Transverse colon (tissue), 4 donors: ENCODE measurements at regions not wholly inside any gene's neighbourhood (a gene's known extent, or its start where the extent isn't known, plus 50 kb on each side); places are given as distances from the start of the nearest gene placed in this dataset.

Source experiments
- POLR2AphosphoS5 ChIP-seq, 3 donors: sonication (generic); formaldehyde crosslinking; IDR thresholded peaks; one replicate each; pipeline ENCODE4 v1.6.1; 2016; ENCODE audit warnings: antibody characterized with exemption in 3 of 3
- TF ChIP-seq, protein P1 (sequence below), 5 experiments: fragments of 200-600 bp in 3 of 5; fragments of 450-650 bp in 2 of 5; sonication (generic) in 3 of 5; IDR thresholded peaks; 1 replicate in 2 of 5; 2 replicates in 3 of 5; pipeline ENCODE4 v1.5.1; 2016 to 2017; ENCODE audit warnings: antibody characterized with exemption in 5 of 5, inconsistent platforms in 3 of 5, mild to moderate bottlenecking in 2 of 5, moderate library complexity in 1 of 5

DNA sequence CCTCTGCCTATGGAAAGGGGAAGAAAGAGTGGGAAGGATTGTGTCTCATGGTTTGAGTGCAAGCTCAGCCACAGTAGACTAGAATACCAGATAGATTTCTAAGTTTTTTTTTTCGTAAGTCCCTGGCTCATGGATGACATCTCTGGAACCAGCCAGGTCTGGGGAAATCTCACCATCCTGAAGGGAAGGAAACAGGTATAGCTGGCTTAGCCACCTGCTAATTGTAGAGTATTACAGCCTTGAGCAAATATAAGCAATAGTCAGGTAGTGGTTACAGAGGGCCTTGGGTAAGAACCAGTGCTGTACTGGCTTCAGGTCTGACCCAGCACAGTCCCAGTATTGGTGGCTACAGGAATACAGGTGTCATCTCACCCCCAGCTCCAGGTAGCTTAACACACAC, 500.9 kb upstream of the PRMT6 start:
- no peak for TF ChIP-seq POLR2AphosphoS5 (IDR thresholded peaks at IDR 0.05)
- TF ChIP-seq, protein P1, sequence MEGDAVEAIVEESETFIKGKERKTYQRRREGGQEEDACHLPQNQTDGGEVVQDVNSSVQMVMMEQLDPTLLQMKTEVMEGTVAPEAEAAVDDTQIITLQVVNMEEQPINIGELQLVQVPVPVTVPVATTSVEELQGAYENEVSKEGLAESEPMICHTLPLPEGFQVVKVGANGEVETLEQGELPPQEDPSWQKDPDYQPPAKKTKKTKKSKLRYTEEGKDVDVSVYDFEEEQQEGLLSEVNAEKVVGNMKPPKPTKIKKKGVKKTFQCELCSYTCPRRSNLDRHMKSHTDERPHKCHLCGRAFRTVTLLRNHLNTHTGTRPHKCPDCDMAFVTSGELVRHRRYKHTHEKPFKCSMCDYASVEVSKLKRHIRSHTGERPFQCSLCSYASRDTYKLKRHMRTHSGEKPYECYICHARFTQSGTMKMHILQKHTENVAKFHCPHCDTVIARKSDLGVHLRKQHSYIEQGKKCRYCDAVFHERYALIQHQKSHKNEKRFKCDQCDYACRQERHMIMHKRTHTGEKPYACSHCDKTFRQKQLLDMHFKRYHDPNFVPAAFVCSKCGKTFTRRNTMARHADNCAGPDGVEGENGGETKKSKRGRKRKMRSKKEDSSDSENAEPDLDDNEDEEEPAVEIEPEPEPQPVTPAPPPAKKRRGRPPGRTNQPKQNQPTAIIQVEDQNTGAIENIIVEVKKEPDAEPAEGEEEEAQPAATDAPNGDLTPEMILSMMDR (IDR thresholded peaks at IDR 0.05): no peak
